SU-DHL-6 (cell line): ENCODE measurements at regions not wholly inside any gene's neighbourhood (a gene's known extent, or its start where the extent isn't known, plus 50 kb on each side); places are given as distances from the start of the nearest gene placed in this dataset.

Experiments
- H2AFZ ChIP-seq: fragments of 200-600 bp; sonication (generic); 2 replicates; pipeline ENCODE4 v1.6.1; 2014; ENCODE audit warnings: low read depth, mild to moderate bottlenecking, moderate library complexity, mixed read lengths, antibody characterized with exemption, low read length; ENCODE audit not compliant: severe bottlenecking
- H3F3A ChIP-seq: fragments of 200-600 bp; shearing (Covaris generic); 2 replicates; pipeline ENCODE4 v1.6.0; 2016; ENCODE audit warnings: antibody characterized with exemption, mild to moderate bottlenecking; ENCODE audit not compliant: insufficient read depth
- H3K27ac ChIP-seq: fragments of 200-600 bp; sonication (generic); 2 replicates; pipeline ENCODE4 v1.5.1; 2016; ENCODE audit warnings: low read depth, mild to moderate bottlenecking, low read length, moderate library complexity, mixed read lengths
- H3K27me3 ChIP-seq: fragments of 200-600 bp; sonication (generic), shearing (Covaris generic); 2 replicates; pipeline ENCODE4 v1.6.0; 2014; ENCODE audit warnings: mild to moderate bottlenecking, low read length
- H3K36me3 ChIP-seq: fragments of 200-600 bp; sonication (generic); 2 replicates; pipeline ENCODE4 v1.6.1; 2014; ENCODE audit warnings: mild to moderate bottlenecking, low read length, mixed read lengths
- H3K4me2 ChIP-seq: fragments of 300-600, 200-600 bp; shearing (Covaris generic), sonication (generic); 2 replicates; pipeline ENCODE4 v1.6.0; 2014; ENCODE audit warnings: low read length, low read depth, mild to moderate bottlenecking; ENCODE audit not compliant: poor library complexity, severe bottlenecking
- H3K4me3 ChIP-seq: fragments of 200-600 bp; sonication (generic); 2 replicates; pipeline ENCODE4 v1.5.1; 2014; ENCODE audit warnings: antibody characterized with exemption, low read length, mild to moderate bottlenecking, mixed read lengths; ENCODE audit not compliant: insufficient read depth, poor library complexity, severe bottlenecking
- H3K79me2 ChIP-seq: fragments of 200-600 bp; sonication (generic); 2 replicates; pipeline ENCODE4 v1.6.1; 2014; ENCODE audit warnings: mild to moderate bottlenecking, low read length, moderate library complexity; ENCODE audit not compliant: insufficient read depth
- H3K9ac ChIP-seq: fragments of 200-600 bp; sonication (generic); 2 replicates; pipeline ENCODE4 v1.7.0; 2014; ENCODE audit warnings: mild to moderate bottlenecking, low read length
- H3K9me2 ChIP-seq: fragments of 200-600 bp; sonication (generic); replicated peaks from 2 replicates; pipeline ENCODE4 v1.6.1; 2014; ENCODE audit warnings: low read length; ENCODE audit not compliant: insufficient read depth
- H3K9me3 ChIP-seq: fragments of 200-600 bp; sonication (generic); 2 replicates; pipeline ENCODE4 v1.6.1; 2014; ENCODE audit warnings: low read length, mixed read lengths; ENCODE audit not compliant: insufficient read depth
- H4K20me1 ChIP-seq: fragments of 200-600 bp; sonication (generic); 2 replicates; pipeline ENCODE4 v1.6.1; 2014; ENCODE audit warnings: low read depth, mild to moderate bottlenecking, antibody characterized with exemption, low read length, moderate library complexity, mixed read lengths
- CTCF ChIP-seq: fragments of 200-600 bp; sonication (generic); IDR thresholded peaks from one replicate; pipeline ENCODE4 v1.5.1; 2017; ENCODE audit warnings: antibody characterized with exemption, mild to moderate bottlenecking, low read length, moderate library complexity; ENCODE audit not compliant: insufficient read depth, poor library complexity, severe bottlenecking
- EZH2phosphoT487 ChIP-seq: fragments of 200-600 bp; sonication (generic), shearing (Covaris generic); conservative IDR thresholded peaks from 2 replicates; pipeline ENCODE4 v1.6.1; 2018; ENCODE audit warnings: mild to moderate bottlenecking, antibody characterized with exemption, low read length, moderate library complexity, mixed read lengths

GRCh38 chr16:66278604-66279262 lies 87.8 kb upstream of the CDH5 start:
- H3K9me3 ChIP-seq: no peaks in the 10 kb centered on the region
- no peak overlapping the region for H3K4me2 ChIP-seq
- H3K36me3 ChIP-seq: no peaks in the 10 kb centered on the region
- H3K9ac ChIP-seq: no peak overlapping the region
- H2AFZ ChIP-seq: no peak overlapping the region
- H3F3A ChIP-seq: no peaks in the 10 kb centered on the region
- no peak overlapping the region for H3K27ac ChIP-seq
- no peaks in the 10 kb centered on the region for H3K9me2 ChIP-seq
- no peaks in the 10 kb centered on the region for H3K79me2 ChIP-seq
- H4K20me1 ChIP-seq: no peaks in the 10 kb centered on the region
- no peak overlapping the region for H3K4me3 ChIP-seq
- no peak for TF ChIP-seq CTCF
- no peak for TF ChIP-seq EZH2phosphoT487
- H3K27me3 ChIP-seq: no peaks in the 10 kb centered on the region

- Histone ChIP-seq H3K9me2 (no peaks in the 10 kb centered on the region), H2AFZ (no peak overlapping the region), H3K27ac (no peak overlapping the region), H3K36me3 (no peaks in the 10 kb centered on the region), H3K79me2 (no peaks in the 10 kb centered on the region), H4K20me1 (no peaks in the 10 kb centered on the region), H3K9me3 (no peaks in the 10 kb centered on the region), H3K4me2 (no peak overlapping the region), H3K4me3 (no peak overlapping the region), H3F3A (no peaks in the 10 kb centered on the region), H3K27me3 (no peaks in the 10 kb centered on the region), H3K9ac (no peak overlapping the region)
- TF ChIP-seq CTCF (no peak), EZH2phosphoT487 (no peak)
Observed at GRCh38 chr16:66278111-66278531, 88.4 kb upstream of the CDH5 start.

GRCh38 chr16:66277311-66278070 lies 89.0 kb upstream of the CDH5 start:
- Histone ChIP-seq H3F3A (no peaks in the 10 kb centered on the region), H2AFZ (no peak overlapping the region), H3K27me3 (no peaks in the 10 kb centered on the region), H3K4me3 (no peak overlapping the region), H4K20me1 (no peaks in the 10 kb centered on the region), H3K9ac (no peak overlapping the region), H3K36me3 (no peaks in the 10 kb centered on the region), H3K79me2 (no peaks in the 10 kb centered on the region), H3K9me3 (no peaks in the 10 kb centered on the region), H3K27ac (no peak overlapping the region), H3K4me2 (no peak overlapping the region), H3K9me2 (no peaks in the 10 kb centered on the region)
- TF ChIP-seq EZH2phosphoT487 (no peak), CTCF (no peak)
